ENCODE measurements at regions not wholly inside any gene's neighbourhood (a gene's known extent, or its start where the extent isn't known, plus 50 kb on each side); places are given as distances from the start of the nearest gene placed in this dataset.

GRCh38 chr13:62643007-62643483, 1227.4 kb upstream of the PCDH20 start:
- peak in 1 of 2 donors; percentile 3 for DNase-seq (ENCODE audit: low read depth in 1 of 2, low spot score in 1 of 2)

GRCh38 chr13:62635161-62635560, 1219.5 kb upstream of the PCDH20 start:
- DNase-seq (ENCODE audit: low read depth in 1 of 2, low spot score in 1 of 2): no peak

GRCh38 chr13:62633448-62633847, 1217.8 kb upstream of the PCDH20 start:
- DNase-seq (ENCODE audit: low read depth in 1 of 2, low spot score in 1 of 2): no peak

GRCh38 chr13:62631619-62632018, 1216.0 kb upstream of the PCDH20 start:
- DNase-seq (ENCODE audit: low read depth in 1 of 2, low spot score in 1 of 2): no peak

- no peak for DNase-seq (ENCODE audit: low read depth in 1 of 2, low spot score in 1 of 2)
Observed at GRCh38 chr13:62631124-62631523, 1215.5 kb upstream of the PCDH20 start.

- no peak for DNase-seq (ENCODE audit: low read depth in 1 of 2, low spot score in 1 of 2)
Observed at GRCh38 chr13:62629618-62630017, 1214.0 kb upstream of the PCDH20 start.

GRCh38 chr13:62627226-62627625, 1211.6 kb upstream of the PCDH20 start:
- DNase-seq (ENCODE audit: low read depth in 1 of 2, low spot score in 1 of 2): no peak

GRCh38 chr13:62626771-62627170, 1211.1 kb upstream of the PCDH20 start:
- DNase-seq (ENCODE audit: low read depth in 1 of 2, low spot score in 1 of 2): no peak

- no peak for DNase-seq (ENCODE audit: low read depth in 1 of 2, low spot score in 1 of 2)
Observed at GRCh38 chr13:62625214-62625881, 1209.7 kb upstream of the PCDH20 start.

GRCh38 chr13:62613819-62614218, 1198.2 kb upstream of the PCDH20 start:
- DNase-seq (ENCODE audit: low read depth in 1 of 2, low spot score in 1 of 2): no peak

- no peak for DNase-seq (ENCODE audit: low read depth in 1 of 2, low spot score in 1 of 2)
Observed at GRCh38 chr13:62611343-62611742, 1195.7 kb upstream of the PCDH20 start.

GRCh38 chr13:62598708-62599107, 1183.1 kb upstream of the PCDH20 start:
- DNase-seq (ENCODE audit: low read depth in 1 of 2, low spot score in 1 of 2): no peak

GRCh38 chr13:62595976-62596375, 1180.3 kb upstream of the PCDH20 start:
- no peak for DNase-seq (ENCODE audit: low read depth in 1 of 2, low spot score in 1 of 2)

GRCh38 chr13:62593804-62594203, 1178.2 kb upstream of the PCDH20 start:
- no peak for DNase-seq (ENCODE audit: low read depth in 1 of 2, low spot score in 1 of 2)

GRCh38 chr13:62583466-62583865, 1167.8 kb upstream of the PCDH20 start:
- no peak for DNase-seq (ENCODE audit: low read depth in 1 of 2, low spot score in 1 of 2)

- no peak for DNase-seq (ENCODE audit: low read depth in 1 of 2, low spot score in 1 of 2)
Observed at GRCh38 chr13:62578402-62578801, 1162.8 kb upstream of the PCDH20 start.

GRCh38 chr13:62564770-62565169, 1149.1 kb upstream of the PCDH20 start:
- no peak for DNase-seq (ENCODE audit: low read depth in 1 of 2, low spot score in 1 of 2)

- DNase-seq (ENCODE audit: low read depth in 1 of 2, low spot score in 1 of 2): no peak
Observed at GRCh38 chr13:62563251-62563650, 1147.6 kb upstream of the PCDH20 start.

GRCh38 chr13:62556978-62557377, 1141.3 kb upstream of the PCDH20 start:
- DNase-seq (ENCODE audit: low read depth in 1 of 2, low spot score in 1 of 2): no peak

- DNase-seq (ENCODE audit: low read depth in 1 of 2, low spot score in 1 of 2): no peak
Observed at GRCh38 chr13:62551588-62551987, 1135.9 kb upstream of the PCDH20 start.

GRCh38 chr13:62544928-62545327, 1129.3 kb upstream of the PCDH20 start:
- DNase-seq (ENCODE audit: low read depth in 1 of 2, low spot score in 1 of 2): no peak

- DNase-seq (ENCODE audit: low read depth in 1 of 2, low spot score in 1 of 2): no peak
Observed at GRCh38 chr13:62537593-62537992, 1121.9 kb upstream of the PCDH20 start.

- no peak for DNase-seq (ENCODE audit: low read depth in 1 of 2, low spot score in 1 of 2)
Observed at GRCh38 chr13:62525652-62526051, 1110.0 kb upstream of the PCDH20 start.

All from activated CD4-positive, alpha-beta T cell treated with anti-CD3 and anti-CD28 coated beads, Interleukin-2, amount 50 U/mL, for 24 hours (primary cell).